ENCODE measurements at regions not wholly inside any gene's neighbourhood (a gene's known extent, or its start where the extent isn't known, plus 50 kb on each side); places are given as distances from the start of the nearest gene placed in this dataset.
A peak's percentile ranks its signal among the peaks of the same experiment; 100 is the strongest.

- no peak for TF ChIP-seq CTCF (IDR thresholded peaks at IDR 0.05; ENCODE audit: insufficient read depth, low read depth, low read length)
- no peak overlapping the region for H3K4me3 ChIP-seq (ENCODE audit: low read depth, low read length)
- no peak for DNase-seq (ENCODE audit: low read depth)
Observed at GRCh38 chr16:14368399-14368798, 261.7 kb downstream of the PARN start.

- no peak for TF ChIP-seq CTCF (IDR thresholded peaks at IDR 0.05; ENCODE audit: insufficient read depth, low read depth, low read length)
- no peak overlapping the region for H3K4me3 ChIP-seq (ENCODE audit: low read depth, low read length)
- DNase-seq (ENCODE audit: low read depth): no peak
Observed at GRCh38 chr16:14366974-14367707, 262.9 kb downstream of the PARN start.

DNA sequence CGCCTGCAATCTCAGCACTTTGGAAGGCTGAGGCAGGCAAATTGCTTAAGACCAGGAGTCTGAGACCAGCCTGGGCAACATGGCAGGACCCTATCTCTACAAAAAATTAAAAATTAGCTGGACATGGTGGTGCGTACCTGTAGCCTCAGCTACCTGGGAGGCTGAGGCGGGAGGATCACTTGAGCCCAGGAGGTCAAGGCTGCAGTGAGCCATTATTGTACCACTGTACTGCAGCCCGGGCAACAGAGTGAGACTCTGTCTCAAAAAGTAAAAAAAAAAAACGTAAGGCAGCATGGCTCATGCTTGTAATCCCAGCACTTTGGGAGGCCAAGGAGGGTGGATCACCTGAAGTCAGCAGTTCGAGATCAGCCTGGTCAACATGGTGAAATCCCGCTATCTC, 263.6 kb downstream of the PARN start:
- no peak for TF ChIP-seq CTCF (IDR thresholded peaks at IDR 0.05; ENCODE audit: insufficient read depth, low read depth, low read length)
- H3K4me3 ChIP-seq (ENCODE audit: low read depth, low read length): no peak overlapping the region
- no peak for DNase-seq (ENCODE audit: low read depth)

GRCh38 chr16:14365200-14365851, 264.7 kb downstream of the PARN start:
- no peak for DNase-seq (ENCODE audit: low read depth)
- no peak for TF ChIP-seq CTCF (IDR thresholded peaks at IDR 0.05; ENCODE audit: insufficient read depth, low read depth, low read length)

DNA sequence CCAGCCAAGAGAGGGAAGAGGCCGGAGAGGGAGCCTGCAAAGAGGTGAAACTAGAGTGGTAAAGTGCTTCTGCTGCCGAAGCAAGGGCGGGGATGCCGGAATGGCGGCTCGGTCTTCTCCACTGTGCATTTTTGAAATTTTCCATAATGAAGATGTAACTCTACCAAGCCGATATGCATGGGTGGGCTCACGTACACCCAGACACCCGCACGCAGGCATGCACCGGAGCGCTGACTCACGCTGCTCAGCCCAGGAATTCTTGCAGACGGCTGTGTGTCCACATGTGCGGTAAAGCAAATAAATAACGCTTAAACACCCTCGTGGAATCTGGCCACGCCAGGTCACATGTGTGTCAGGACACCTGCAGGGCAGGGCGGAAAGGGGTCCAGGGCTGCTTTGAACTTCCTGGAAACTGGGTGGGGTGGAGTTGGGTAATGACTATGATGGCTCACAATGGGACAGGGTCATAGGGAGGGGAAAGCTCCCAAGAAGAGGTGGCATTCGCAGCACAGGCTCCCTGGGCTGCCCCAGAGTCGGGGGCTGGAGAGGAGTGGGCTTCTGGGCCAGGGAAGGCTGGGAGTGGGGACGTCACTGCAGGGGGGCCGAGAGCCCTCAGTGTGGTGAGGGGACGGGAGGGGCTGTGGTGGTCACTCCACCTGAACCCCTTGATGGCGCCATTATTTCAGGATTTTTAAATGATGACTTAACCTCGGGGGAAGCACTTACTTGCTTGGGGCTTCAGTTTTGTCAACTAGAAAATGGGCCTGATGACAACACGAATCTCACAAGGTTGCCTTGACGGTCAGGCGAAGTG, 265.5 kb downstream of the PARN start:
- no peak for TF ChIP-seq CTCF (IDR thresholded peaks at IDR 0.05; ENCODE audit: insufficient read depth, low read depth, low read length)
- H3K4me3 ChIP-seq (ENCODE audit: low read depth, low read length): peak overlapping the region; percentile 21
- DNase-seq (ENCODE audit: low read depth): peak; percentile 86

More at GRCh38 chr16:14365200-14365851, 264.7 kb downstream of the PARN start:
- no peak overlapping the region for H3K4me3 ChIP-seq (ENCODE audit: low read depth, low read length)

GRCh38 chr16:14364112-14364385, 266.0 kb downstream of the PARN start:
- DNase-seq (ENCODE audit: low read depth): no peak
- H3K4me3 ChIP-seq (ENCODE audit: low read depth, low read length): peak overlapping the region; percentile 21
- no peak for TF ChIP-seq CTCF (IDR thresholded peaks at IDR 0.05; ENCODE audit: insufficient read depth, low read depth, low read length)

All from fibroblast of villous mesenchyme (primary cell).